ENCODE measurements at regions not wholly inside any gene's neighbourhood (a gene's known extent, or its start where the extent isn't known, plus 50 kb on each side); places are given as distances from the start of the nearest gene placed in this dataset.

GRCh38 chr18:69257861-69258458 is 142.7 kb upstream of the DOK6 start:
- Histone ChIP-seq H3K4me1 (no peaks in the 10 kb centered on the region), H3K27ac (no peak overlapping the region), H3K36me3 (no peaks in the 10 kb centered on the region), H3K27me3 (no peaks in the 10 kb centered on the region), H3K4me3 (no peak overlapping the region), H3K9me3 (no peaks in the 10 kb centered on the region)
- no peak for TF ChIP-seq POLR2A (IDR thresholded peaks at IDR 0.05)
- TF ChIP-seq, protein P1, sequence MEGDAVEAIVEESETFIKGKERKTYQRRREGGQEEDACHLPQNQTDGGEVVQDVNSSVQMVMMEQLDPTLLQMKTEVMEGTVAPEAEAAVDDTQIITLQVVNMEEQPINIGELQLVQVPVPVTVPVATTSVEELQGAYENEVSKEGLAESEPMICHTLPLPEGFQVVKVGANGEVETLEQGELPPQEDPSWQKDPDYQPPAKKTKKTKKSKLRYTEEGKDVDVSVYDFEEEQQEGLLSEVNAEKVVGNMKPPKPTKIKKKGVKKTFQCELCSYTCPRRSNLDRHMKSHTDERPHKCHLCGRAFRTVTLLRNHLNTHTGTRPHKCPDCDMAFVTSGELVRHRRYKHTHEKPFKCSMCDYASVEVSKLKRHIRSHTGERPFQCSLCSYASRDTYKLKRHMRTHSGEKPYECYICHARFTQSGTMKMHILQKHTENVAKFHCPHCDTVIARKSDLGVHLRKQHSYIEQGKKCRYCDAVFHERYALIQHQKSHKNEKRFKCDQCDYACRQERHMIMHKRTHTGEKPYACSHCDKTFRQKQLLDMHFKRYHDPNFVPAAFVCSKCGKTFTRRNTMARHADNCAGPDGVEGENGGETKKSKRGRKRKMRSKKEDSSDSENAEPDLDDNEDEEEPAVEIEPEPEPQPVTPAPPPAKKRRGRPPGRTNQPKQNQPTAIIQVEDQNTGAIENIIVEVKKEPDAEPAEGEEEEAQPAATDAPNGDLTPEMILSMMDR (IDR thresholded peaks at IDR 0.05): no peak
- no peak for TF ChIP-seq POLR2AphosphoS5 (IDR thresholded peaks at IDR 0.05)
- DNase-seq (ENCODE audit: low spot score in 2 of 2): no peak
- intact Hi-C loops (cut with DNase I; ENCODE audit: low total_unique reads): no loop called here

GRCh38 chr18:69259282-69259681 is 141.4 kb upstream of the DOK6 start:
- Histone ChIP-seq H3K27me3 (no peaks in the 10 kb centered on the region), H3K27ac (no peak overlapping the region), H3K9me3 (no peaks in the 10 kb centered on the region), H3K36me3 (no peaks in the 10 kb centered on the region), H3K4me3 (no peak overlapping the region), H3K4me1 (no peaks in the 10 kb centered on the region)
- intact Hi-C loops (cut with DNase I; ENCODE audit: low total_unique reads): no loop called here
- DNase-seq (ENCODE audit: low spot score in 2 of 2): no peak
- TF ChIP-seq, protein P1 (IDR thresholded peaks at IDR 0.05): no peak
- no peak for TF ChIP-seq POLR2AphosphoS5 (IDR thresholded peaks at IDR 0.05)
- no peak for TF ChIP-seq POLR2A (IDR thresholded peaks at IDR 0.05)

DNA sequence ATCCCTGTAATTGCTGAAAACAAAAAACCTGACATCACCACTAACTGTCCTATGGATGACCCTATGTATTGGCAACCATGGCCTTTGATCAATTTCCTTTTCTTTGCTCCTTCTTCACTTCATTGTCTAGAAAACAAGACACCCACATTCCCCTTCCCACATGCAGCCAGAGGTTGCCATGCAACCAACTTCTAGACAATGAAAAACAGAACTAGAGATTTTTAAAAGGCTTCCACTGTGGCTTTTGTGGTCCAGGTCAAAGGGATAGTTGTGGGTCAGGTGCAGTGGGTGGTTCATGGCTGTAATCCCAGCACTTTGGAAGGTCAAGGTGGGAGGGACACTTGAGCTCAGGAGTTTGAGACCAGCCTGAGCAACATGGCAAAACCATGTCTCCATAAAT is 139.3 kb upstream of the DOK6 start:
- Histone ChIP-seq H3K4me3 (no peak overlapping the region), H3K27me3 (no peaks in the 10 kb centered on the region), H3K9me3 (no peaks in the 10 kb centered on the region), H3K36me3 (no peaks in the 10 kb centered on the region), H3K4me1 (no peaks in the 10 kb centered on the region), H3K27ac (no peak overlapping the region)
- DNase-seq (ENCODE audit: low spot score in 2 of 2): no peak
- TF ChIP-seq POLR2A (IDR thresholded peaks at IDR 0.05): no peak
- no peak for TF ChIP-seq POLR2AphosphoS5 (IDR thresholded peaks at IDR 0.05)
- TF ChIP-seq, protein P1 (IDR thresholded peaks at IDR 0.05): no peak
- intact Hi-C loops (cut with DNase I; ENCODE audit: low total_unique reads): no loop called here

DNA sequence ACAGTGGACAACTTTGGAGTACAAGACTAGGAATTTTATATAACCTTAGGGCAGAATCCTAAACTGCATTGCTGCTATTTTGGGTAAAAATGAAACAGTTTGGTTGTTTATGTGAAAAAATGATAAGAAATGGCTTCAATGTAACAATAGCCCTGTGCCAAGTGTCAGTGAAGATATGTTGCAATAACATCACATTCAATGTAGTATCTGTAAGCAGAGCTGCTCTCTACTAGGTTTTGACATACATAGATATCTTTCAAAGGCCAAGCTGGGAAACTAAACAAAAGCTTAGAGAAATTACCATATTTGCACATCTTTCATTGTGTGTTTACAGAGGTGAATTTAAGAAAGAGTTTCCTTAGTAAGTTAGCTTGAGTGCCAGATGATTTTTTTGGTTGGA is 135.0 kb upstream of the DOK6 start:
- H3K4me3 ChIP-seq: no peak overlapping the region
- no peak for DNase-seq (ENCODE audit: low spot score in 2 of 2)
- TF ChIP-seq POLR2AphosphoS5 (IDR thresholded peaks at IDR 0.05) (no peak), POLR2A (IDR thresholded peaks at IDR 0.05) (no peak)
- TF ChIP-seq, protein P1 (IDR thresholded peaks at IDR 0.05): no peak
- H3K27me3 ChIP-seq: no peaks in the 10 kb centered on the region
- intact Hi-C loops (cut with DNase I; ENCODE audit: low total_unique reads): no loop called here
- H3K36me3 ChIP-seq: no peaks in the 10 kb centered on the region
- no peaks in the 10 kb centered on the region for H3K4me1 ChIP-seq
- H3K9me3 ChIP-seq: no peaks in the 10 kb centered on the region
- no peak overlapping the region for H3K27ac ChIP-seq

DNA sequence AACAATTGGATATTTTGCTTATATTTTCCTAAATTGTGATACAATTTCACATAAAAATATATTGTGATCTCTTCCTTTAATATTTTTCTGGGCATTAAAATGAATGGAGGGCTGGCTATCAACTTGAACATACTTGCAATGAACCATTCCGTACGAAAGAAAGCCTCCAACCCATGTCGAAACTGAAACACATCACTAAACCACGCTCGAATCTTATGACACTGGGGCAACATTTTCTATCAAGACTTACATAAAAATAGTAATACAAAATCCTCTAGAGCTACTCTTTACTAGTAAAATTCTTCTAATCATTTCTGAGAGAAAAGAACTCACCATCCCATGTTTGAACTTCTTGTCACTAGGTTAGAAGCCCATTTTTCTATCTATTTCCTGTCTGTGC is 132.8 kb upstream of the DOK6 start:
- no peaks in the 10 kb centered on the region for H3K27me3 ChIP-seq
- TF ChIP-seq POLR2A (IDR thresholded peaks at IDR 0.05) (no peak), POLR2AphosphoS5 (IDR thresholded peaks at IDR 0.05) (no peak)
- TF ChIP-seq, protein P1 (IDR thresholded peaks at IDR 0.05): no peak
- H3K4me1 ChIP-seq: no peaks in the 10 kb centered on the region
- H3K27ac ChIP-seq: no peak overlapping the region
- H3K4me3 ChIP-seq: no peak overlapping the region
- intact Hi-C loops (cut with DNase I; ENCODE audit: low total_unique reads): no loop called here
- H3K36me3 ChIP-seq: no peaks in the 10 kb centered on the region
- DNase-seq (ENCODE audit: low spot score in 2 of 2): no peak
- no peaks in the 10 kb centered on the region for H3K9me3 ChIP-seq

Data from breast epithelium (tissue), 4 donors.